ENCODE measurements at regions not wholly inside any gene's neighbourhood (a gene's known extent, or its start where the extent isn't known, plus 50 kb on each side); places are given as distances from the start of the nearest gene placed in this dataset.

DNA sequence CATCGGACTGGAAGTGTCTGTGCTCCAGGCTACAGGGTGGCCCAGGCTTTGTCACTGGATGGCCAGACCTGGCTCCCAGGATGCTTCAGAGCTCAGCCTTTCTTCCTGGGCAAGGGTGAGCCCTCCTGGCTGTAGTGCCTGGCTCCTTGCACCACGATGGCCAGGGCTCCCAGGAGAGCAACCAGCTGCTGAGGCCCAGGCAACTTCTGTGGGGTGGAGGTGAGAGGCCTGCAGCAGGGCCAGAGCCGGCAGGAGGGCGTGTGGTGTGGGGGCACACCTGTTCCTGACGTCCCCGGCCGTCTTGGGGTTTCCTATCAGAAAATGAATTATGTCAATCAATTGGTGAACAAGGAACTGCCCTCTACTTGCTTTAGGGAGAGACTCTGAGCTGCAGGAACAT, 82.1 kb downstream of the DHCR7 start:
- no peak for TF ChIP-seq GATA2 (IDR thresholded peaks at IDR 0.05; ENCODE audit: low read depth, low read length)
- TF ChIP-seq GATA3 (IDR thresholded peaks at IDR 0.05; ENCODE audit: low read depth, low read length), result no peak
